ENCODE measurements at regions not wholly inside any gene's neighbourhood (a gene's known extent, or its start where the extent isn't known, plus 50 kb on each side); places are given as distances from the start of the nearest gene placed in this dataset.

GRCh38 chr6:151671195-151671594, 136.3 kb upstream of the ESR1 start:
- TF ChIP-seq CTCF (IDR thresholded peaks at IDR 0.05; ENCODE audit: low read depth, low read length), result no peak
- H3K4me3 ChIP-seq (ENCODE audit: low read depth, low read length), result no peak overlapping the region

GRCh38 chr6:151674578-151674977, 132.9 kb upstream of the ESR1 start:
- no peak for TF ChIP-seq CTCF (IDR thresholded peaks at IDR 0.05; ENCODE audit: low read depth, low read length)
- no peak overlapping the region for H3K4me3 ChIP-seq (ENCODE audit: low read depth, low read length)

GRCh38 chr6:151675746-151676459, 131.6 kb upstream of the ESR1 start:
- peak; percentile 86 for TF ChIP-seq CTCF (IDR thresholded peaks at IDR 0.05; ENCODE audit: low read depth, low read length)
- H3K4me3 ChIP-seq (ENCODE audit: low read depth, low read length), result no peak overlapping the region

GRCh38 chr6:151676460-151676945, 131.0 kb upstream of the ESR1 start:
- no peak overlapping the region for H3K4me3 ChIP-seq (ENCODE audit: low read depth, low read length)
- no peak for TF ChIP-seq CTCF (IDR thresholded peaks at IDR 0.05; ENCODE audit: low read depth, low read length)

GRCh38 chr6:151677404-151677803, 130.1 kb upstream of the ESR1 start:
- no peak overlapping the region for H3K4me3 ChIP-seq (ENCODE audit: low read depth, low read length)
- no peak for TF ChIP-seq CTCF (IDR thresholded peaks at IDR 0.05; ENCODE audit: low read depth, low read length)

GRCh38 chr6:151679081-151679480, 128.4 kb upstream of the ESR1 start:
- no peak overlapping the region for H3K4me3 ChIP-seq (ENCODE audit: low read depth, low read length)
- no peak for TF ChIP-seq CTCF (IDR thresholded peaks at IDR 0.05; ENCODE audit: low read depth, low read length)

GRCh38 chr6:151679941-151680340, 127.5 kb upstream of the ESR1 start:
- no peak overlapping the region for H3K4me3 ChIP-seq (ENCODE audit: low read depth, low read length)
- TF ChIP-seq CTCF (IDR thresholded peaks at IDR 0.05; ENCODE audit: low read depth, low read length), result no peak
